GM19193 (cell line): ENCODE measurements at regions not wholly inside any gene's neighbourhood (a gene's known extent, or its start where the extent isn't known, plus 50 kb on each side); places are given as distances from the start of the nearest gene placed in this dataset.

ENCODE experiments used
- POLR2A ChIP-seq: IDR thresholded peaks from 4 replicates; pipeline ENCODE4 v1.6.1; 2011; ENCODE audit not compliant: insufficient read depth, insufficient read length; ENCODE audit errors: extremely low read depth

DNA sequence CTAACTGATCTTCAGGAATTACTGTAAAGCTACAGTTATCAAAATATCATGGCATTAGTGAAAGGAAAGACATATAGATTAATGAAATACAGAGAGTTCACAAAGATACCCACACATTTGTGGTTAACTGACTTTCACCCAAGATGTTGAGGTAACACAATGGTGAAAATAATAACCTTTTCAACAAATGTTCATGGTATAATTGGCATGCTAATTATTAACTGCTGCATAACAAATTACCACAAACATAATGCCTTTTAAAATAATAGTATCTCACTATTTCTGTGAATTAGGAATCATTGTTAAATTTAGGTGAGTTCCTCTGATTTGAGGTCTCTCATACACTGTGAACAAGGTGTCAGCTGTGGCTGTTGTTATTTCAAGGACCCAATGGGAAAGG, 1493.1 kb upstream of the ACVR2A start:
- TF ChIP-seq POLR2A, result no peak

DNA sequence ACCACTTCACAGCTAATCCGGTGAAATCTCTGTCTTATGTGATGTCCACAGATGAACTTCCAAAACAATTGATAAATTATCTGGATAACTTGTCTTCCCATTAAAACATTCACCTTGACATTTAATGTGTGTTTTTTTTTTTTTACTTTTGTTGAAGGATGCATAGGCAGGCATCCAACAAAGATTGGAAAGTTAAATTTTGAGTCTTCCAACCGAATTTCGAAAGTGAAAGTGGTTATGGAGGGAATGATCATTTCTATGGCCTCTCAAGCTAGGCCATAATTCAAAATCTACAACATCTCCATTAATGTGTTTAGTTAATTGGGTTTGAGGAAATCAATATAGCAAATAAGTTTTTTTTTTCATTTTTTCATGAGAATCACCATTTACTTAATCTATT, 1495.5 kb upstream of the ACVR2A start:
- TF ChIP-seq POLR2A, result no peak

DNA sequence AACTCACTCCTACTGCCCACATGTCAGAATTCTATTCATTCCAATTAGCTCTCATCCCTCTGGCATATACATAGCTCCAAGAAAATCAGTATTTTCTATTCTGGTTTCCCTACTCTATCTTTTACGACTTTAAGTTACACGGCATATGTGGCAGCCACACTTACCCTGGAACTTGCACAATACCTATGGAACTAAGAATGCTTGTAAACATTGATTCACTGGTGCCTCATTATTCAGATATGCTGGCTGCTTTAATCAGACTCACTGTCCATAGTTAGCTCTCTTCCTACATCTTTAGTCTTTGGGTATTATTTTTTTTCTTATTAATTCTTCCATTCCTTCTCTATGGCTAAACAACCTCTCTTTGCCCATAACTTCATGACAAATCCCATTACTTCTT, 1519.9 kb upstream of the ACVR2A start:
- no peak for TF ChIP-seq POLR2A

DNA sequence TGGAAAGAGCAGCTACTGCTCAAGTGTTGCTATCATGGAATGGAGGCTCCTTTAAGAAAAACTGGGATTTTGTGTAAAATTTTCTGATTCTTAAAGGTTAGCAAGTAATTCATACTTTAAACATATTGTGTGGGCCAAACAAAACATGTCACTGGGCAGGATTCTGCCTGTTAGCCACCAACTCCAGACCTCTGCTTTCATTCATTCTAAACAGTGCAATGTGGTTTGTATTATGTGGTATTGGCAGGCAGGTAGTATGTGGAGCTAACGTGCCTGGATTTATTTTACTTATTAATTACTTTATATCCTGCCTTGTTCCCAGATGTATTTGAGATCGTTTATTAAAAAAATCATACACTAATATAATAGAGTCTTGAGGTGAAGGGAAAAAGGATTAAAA, 1521.3 kb upstream of the ACVR2A start:
- TF ChIP-seq POLR2A, result no peak

DNA sequence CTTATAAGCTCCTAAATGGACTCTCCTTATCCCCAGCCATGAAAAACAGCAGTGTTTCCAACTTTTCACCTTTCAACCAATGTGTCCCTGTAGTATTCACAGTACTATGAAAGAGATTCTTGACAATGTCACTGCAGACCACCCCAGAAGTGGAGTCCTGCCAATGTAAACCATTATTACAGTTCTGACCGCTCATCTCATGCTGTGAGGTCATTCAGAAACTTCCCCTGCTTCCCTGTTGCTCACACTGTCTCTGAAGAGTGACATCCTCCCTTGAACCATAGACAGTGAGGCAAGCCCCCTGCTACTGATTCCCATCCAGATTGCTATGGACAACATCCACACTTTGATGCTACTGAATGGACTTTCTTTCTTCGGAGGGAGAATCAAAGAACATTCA, 1523.7 kb upstream of the ACVR2A start:
- no peak for TF ChIP-seq POLR2A

DNA sequence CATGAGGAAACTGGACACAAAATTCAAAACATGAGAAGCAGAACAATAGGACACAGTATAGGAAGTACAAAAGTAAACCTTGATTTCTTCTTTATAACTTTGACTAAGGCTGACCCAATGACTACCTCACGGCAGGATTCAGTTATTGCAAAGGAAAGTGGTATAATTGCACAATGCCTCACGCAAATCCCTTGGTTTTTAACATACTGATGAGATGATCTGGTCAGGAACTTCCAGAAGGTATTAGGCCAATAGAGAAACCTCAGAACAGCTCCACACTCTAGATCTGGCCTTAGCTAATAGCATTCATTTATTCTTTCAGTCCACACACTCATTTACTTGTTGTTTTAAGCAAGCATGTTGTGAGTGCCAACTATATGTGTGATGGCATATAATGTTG, 1526.9 kb upstream of the ACVR2A start:
- TF ChIP-seq POLR2A, result no peak

DNA sequence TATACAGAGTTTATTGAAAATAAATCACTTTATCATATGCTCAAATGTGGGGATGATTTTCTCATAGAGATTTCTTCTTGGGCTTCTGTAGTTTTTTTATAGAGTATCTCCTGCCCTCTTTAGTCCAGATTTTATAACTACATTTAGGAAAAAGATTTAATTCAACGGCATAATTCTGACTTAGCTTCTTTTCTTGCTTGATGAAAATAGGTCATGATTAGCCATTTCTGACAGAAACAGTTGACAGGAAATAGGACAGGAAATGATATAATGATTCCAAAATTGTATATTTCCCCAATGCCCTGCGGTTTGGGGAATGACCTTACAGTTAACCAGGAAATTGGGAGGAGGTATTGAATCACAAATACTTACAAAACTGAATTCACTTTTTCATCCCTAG, 1531.9 kb upstream of the ACVR2A start:
- no peak for TF ChIP-seq POLR2A

DNA sequence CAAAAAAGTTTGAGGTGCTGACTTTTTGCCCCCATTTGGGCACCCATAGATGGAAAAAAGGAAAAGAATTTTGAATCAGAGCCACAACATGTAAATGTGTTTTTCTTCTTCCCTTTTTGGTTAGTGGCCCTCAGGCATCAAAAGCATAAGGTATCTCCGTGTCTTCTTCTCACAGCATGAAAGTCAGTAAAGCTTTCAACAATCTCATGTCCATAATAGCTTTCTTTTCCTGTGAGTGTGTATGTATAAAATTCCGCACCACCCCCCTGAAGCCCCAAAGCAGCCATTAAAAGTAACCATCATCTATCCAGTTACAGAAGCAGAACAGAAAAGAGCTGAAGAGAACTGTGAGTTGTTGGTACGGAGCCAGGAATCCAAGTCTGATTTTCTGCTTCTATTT, 1539.7 kb upstream of the ACVR2A start:
- TF ChIP-seq POLR2A, result no peak

DNA sequence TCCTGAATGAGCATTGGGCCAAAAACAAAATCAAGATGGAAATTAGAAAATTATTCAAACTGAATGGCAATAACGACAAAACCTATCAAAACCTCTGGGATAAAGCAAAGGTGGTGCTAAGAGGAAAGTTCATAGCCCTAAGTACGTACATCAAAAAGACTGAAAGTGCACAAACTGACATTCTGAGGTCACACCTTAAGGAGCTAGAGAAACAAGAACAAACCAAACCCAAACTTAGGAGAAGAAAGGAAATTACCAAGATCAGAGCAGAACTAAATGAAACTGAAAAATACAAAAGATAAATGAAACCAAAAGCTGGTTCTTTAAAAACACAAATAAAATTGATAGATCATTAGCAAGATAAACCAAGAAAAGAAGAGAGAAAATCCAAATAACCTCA, 1543.5 kb upstream of the ACVR2A start:
- TF ChIP-seq POLR2A, result no peak

DNA sequence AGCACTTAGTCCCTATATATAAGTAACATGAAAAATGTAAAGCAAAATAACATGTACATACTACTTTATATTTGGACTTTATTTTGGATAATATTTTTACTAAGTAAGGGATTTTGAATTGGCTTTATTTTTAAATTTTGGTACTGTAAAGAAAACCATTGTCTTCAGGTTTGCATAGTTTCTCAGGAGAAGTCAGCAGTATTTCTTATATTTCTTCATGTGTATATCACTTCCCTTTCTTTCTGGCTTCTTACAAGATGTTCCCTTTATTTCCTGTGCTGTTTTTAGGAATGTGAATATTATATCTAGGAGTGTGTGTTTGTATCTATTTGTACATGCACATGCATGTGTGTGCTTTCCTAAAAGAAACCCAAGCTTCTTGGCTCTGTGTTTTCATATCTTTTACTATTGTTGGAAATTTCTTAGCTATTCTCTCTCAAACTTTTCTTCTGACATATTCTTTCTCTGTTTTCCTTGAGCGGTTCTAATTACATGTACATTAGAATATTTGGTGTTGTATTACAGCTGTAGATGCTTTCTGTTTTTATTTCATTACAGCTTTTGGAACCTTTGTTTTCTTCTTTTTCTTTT, 1549.7 kb upstream of the ACVR2A start:
- TF ChIP-seq POLR2A, result no peak

DNA sequence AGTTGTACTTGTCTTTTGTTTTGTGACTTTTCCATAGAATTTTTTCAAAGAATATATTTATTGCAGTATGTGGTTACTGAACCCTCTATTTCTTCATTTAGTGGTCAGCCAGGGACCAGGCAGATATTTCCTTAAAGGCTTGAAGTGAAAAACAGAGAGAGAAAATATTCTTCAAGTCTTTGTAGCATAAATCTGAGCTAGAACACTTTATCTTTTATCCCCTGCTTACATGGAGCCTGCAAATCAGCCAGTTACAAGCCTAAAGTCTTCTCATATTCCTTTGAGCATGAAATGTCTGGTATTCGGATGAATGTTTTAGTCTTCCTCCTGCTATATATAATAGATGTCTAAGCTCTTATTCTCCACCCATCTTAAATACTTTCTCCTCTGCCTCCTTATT, 1557.5 kb upstream of the ACVR2A start:
- no peak for TF ChIP-seq POLR2A

DNA sequence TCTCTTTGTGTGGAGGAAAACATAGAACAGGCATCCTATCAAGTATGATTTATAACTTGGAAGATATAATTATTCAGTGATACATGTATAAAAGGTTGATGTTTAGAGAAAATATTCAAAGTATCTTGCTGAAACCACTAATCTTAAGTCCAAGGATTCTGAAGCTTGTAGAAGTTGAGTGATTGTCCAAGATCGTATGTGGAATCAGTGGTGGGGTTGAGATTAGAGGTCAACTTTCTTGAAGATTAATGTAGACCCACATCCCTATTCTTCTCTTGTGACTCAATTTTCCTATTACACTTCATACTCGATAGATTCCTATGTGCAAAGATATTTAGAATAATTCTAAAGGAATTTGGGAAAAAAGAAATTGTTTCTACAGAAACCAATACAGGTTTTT, 1565.9 kb upstream of the ACVR2A start:
- no peak for TF ChIP-seq POLR2A

DNA sequence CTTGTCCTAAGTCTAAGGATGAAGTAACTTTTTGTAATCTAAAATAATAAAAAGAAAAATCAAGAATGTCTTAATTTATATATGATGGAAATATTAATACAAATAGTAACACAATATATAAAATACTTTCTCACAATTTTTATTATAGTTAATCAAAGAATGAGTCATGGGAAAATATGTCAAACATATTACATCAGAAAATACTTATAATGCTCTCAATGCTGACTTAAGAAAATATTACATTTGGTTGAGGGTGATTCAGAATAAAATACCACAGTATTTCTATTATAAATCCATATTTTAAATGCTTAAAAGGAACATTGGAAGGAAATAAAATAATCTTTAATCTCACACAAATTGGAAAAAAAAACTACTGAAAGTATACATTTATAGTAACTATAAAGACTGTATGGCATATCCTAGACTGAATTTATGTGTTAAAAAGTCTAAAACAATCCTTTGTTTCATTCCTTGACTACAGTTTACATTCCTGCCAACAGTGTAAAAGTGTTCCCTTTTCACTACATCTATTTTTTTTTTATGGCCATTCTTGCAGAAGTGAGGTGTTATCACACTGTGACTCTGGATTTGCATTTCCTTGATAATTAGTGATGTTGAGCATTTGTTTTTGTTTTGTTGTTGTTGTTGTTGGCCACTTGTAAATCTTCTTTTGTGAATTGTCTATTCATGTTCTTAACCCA, 1573.5 kb upstream of the ACVR2A start:
- TF ChIP-seq POLR2A, result no peak

DNA sequence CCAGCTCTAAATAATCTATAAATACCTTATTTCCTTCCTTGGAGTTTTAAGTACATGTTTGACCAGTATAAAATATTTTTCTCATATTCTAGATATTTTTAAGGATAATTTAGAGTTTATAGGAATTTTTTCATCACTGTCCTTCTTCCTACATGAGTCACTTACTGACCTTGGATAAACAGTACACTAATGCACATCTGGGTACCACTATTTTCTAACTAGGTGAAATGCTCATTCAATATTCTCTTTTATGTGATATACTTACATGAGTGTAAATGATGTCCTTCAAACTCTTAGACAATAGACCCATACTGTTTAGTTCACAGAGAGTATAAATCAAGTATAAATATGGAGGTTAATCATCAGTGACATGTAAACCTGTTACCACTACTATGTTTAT, 1574.2 kb upstream of the ACVR2A start:
- no peak for TF ChIP-seq POLR2A

DNA sequence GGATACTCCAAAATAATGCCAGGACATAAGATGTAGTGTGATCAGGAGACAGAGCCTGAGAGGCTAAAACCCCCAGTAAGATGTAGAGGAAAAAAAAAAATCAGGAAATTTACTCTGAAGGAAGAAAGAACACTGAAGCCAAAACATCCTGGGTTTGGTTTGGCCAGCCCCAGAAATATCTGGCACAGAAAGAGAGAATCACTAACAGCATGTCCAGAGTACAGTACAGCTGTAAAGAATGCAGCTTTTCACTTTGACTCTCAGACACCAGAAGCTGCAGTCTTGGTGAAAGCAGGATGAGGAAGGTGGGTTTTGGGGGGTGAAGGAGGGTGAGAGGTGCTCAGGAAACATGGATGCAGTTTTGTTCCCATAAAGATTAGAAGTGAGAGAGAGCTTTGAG, 1577.7 kb upstream of the ACVR2A start:
- TF ChIP-seq POLR2A, result no peak

DNA sequence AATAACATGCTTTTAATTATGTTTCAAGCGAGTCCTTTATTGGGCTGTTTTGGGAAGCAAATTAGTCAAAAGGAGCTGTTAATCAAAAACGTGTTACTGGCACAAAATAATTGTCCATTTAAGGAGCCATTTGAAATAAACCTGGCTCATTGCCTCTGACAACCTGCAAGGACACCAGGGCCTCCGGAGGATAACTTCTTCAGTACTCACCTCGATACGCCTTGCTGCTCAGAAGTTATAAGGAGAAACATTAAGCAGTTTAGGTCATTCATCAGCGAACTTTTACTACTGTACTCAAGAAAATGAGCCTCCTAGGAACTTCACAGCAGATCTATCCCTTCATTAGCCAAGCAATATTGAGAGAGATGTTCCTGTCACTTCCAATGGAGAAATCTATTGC, 1579.2 kb upstream of the ACVR2A start:
- TF ChIP-seq POLR2A, result no peak

DNA sequence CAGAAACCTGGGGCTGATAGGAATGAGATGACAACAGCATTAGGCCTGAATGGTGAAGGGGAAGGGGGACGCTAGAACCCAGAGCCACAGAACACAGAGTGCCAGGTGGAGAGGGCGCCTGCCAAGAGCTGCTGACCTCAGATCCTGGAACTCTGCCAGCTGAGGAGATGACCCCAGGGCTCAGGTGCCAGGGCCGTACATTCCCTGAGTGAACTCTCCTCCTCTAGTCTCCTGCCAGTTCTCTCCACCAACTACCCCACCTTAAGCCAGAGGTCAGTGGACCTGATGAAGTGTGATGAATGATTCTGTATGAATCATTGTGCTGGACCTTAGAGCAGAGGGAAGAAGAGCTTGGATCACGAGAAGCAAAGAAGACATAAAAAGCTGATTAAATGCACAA, 1582.2 kb upstream of the ACVR2A start:
- no peak for TF ChIP-seq POLR2A
